SU-DHL-6 (cell line): ENCODE measurements at regions not wholly inside any gene's neighbourhood (a gene's known extent, or its start where the extent isn't known, plus 50 kb on each side); places are given as distances from the start of the nearest gene placed in this dataset.

Experiments used
- H2AFZ ChIP-seq: fragments of 200-600 bp; sonication (generic); 2 replicates; pipeline ENCODE4 v1.6.1; 2014; ENCODE audit warnings: low read depth, mild to moderate bottlenecking, moderate library complexity, mixed read lengths, antibody characterized with exemption, low read length; ENCODE audit not compliant: severe bottlenecking
- H3F3A ChIP-seq: fragments of 200-600 bp; shearing (Covaris generic); 2 replicates; pipeline ENCODE4 v1.6.0; 2016; ENCODE audit warnings: antibody characterized with exemption, mild to moderate bottlenecking; ENCODE audit not compliant: insufficient read depth
- H3K27ac ChIP-seq: fragments of 200-600 bp; sonication (generic); 2 replicates; pipeline ENCODE4 v1.5.1; 2016; ENCODE audit warnings: low read depth, mild to moderate bottlenecking, low read length, moderate library complexity, mixed read lengths
- H3K27me3 ChIP-seq: fragments of 200-600 bp; sonication (generic), shearing (Covaris generic); 2 replicates; pipeline ENCODE4 v1.6.0; 2014; ENCODE audit warnings: mild to moderate bottlenecking, low read length
- H3K36me3 ChIP-seq: fragments of 200-600 bp; sonication (generic); 2 replicates; pipeline ENCODE4 v1.6.1; 2014; ENCODE audit warnings: mild to moderate bottlenecking, low read length, mixed read lengths
- H3K4me2 ChIP-seq: fragments of 300-600, 200-600 bp; shearing (Covaris generic), sonication (generic); 2 replicates; pipeline ENCODE4 v1.6.0; 2014; ENCODE audit warnings: low read length, low read depth, mild to moderate bottlenecking; ENCODE audit not compliant: poor library complexity, severe bottlenecking
- H3K4me3 ChIP-seq: fragments of 200-600 bp; sonication (generic); 2 replicates; pipeline ENCODE4 v1.5.1; 2014; ENCODE audit warnings: antibody characterized with exemption, low read length, mild to moderate bottlenecking, mixed read lengths; ENCODE audit not compliant: insufficient read depth, poor library complexity, severe bottlenecking
- H3K79me2 ChIP-seq: fragments of 200-600 bp; sonication (generic); 2 replicates; pipeline ENCODE4 v1.6.1; 2014; ENCODE audit warnings: mild to moderate bottlenecking, low read length, moderate library complexity; ENCODE audit not compliant: insufficient read depth
- H3K9ac ChIP-seq: fragments of 200-600 bp; sonication (generic); 2 replicates; pipeline ENCODE4 v1.7.0; 2014; ENCODE audit warnings: mild to moderate bottlenecking, low read length
- H3K9me2 ChIP-seq: fragments of 200-600 bp; sonication (generic); replicated peaks from 2 replicates; pipeline ENCODE4 v1.6.1; 2014; ENCODE audit warnings: low read length; ENCODE audit not compliant: insufficient read depth
- H3K9me3 ChIP-seq: fragments of 200-600 bp; sonication (generic); 2 replicates; pipeline ENCODE4 v1.6.1; 2014; ENCODE audit warnings: low read length, mixed read lengths; ENCODE audit not compliant: insufficient read depth
- H4K20me1 ChIP-seq: fragments of 200-600 bp; sonication (generic); 2 replicates; pipeline ENCODE4 v1.6.1; 2014; ENCODE audit warnings: low read depth, mild to moderate bottlenecking, antibody characterized with exemption, low read length, moderate library complexity, mixed read lengths
- CTCF ChIP-seq: fragments of 200-600 bp; sonication (generic); IDR thresholded peaks from one replicate; pipeline ENCODE4 v1.5.1; 2017; ENCODE audit warnings: antibody characterized with exemption, mild to moderate bottlenecking, low read length, moderate library complexity; ENCODE audit not compliant: insufficient read depth, poor library complexity, severe bottlenecking
- EZH2phosphoT487 ChIP-seq: fragments of 200-600 bp; sonication (generic), shearing (Covaris generic); conservative IDR thresholded peaks from 2 replicates; pipeline ENCODE4 v1.6.1; 2018; ENCODE audit warnings: mild to moderate bottlenecking, antibody characterized with exemption, low read length, moderate library complexity, mixed read lengths

- Histone ChIP-seq H3K9me3 (no peaks in the 10 kb centered on the region), H3K4me3 (no peak overlapping the region), H2AFZ (no peak overlapping the region), H3K27ac (no peak overlapping the region), H3F3A (no peaks in the 10 kb centered on the region), H4K20me1 (no peaks in the 10 kb centered on the region), H3K27me3 (no peaks in the 10 kb centered on the region), H3K79me2 (no peaks in the 10 kb centered on the region), H3K4me2 (no peak overlapping the region), H3K9me2 (no peaks in the 10 kb centered on the region), H3K9ac (no peak overlapping the region), H3K36me3 (no peaks in the 10 kb centered on the region)
- no peak for TF ChIP-seq EZH2phosphoT487
- TF ChIP-seq CTCF: no peak
Observed at GRCh38 chr4:36618102-36618501, 336.7 kb downstream of the DTHD1 start.

DNA sequence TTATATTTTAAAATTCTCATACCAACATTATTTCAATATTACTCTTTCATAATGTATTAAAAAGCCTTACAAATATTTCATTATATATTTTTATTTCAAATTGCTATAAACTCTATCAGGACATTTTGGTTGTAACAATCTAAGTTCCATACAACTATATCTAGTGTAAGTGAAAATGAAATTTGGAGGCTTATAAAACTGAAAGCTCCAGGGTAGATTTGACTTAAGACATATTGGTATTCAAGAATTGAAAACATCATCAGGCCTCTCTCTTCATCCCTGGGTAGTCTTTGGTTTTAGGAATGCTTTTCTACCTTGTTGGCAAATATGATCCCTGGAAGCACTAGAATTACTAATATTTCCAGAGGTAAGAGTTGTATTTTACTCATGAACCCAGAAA, 342.6 kb downstream of the DTHD1 start:
- no peak overlapping the region for H3K4me3 ChIP-seq
- no peaks in the 10 kb centered on the region for H3K9me3 ChIP-seq
- TF ChIP-seq EZH2phosphoT487 (no peak), CTCF (no peak)
- no peaks in the 10 kb centered on the region for H3K36me3 ChIP-seq
- no peak overlapping the region for H2AFZ ChIP-seq
- H3K9me2 ChIP-seq: no peaks in the 10 kb centered on the region
- no peak overlapping the region for H3K4me2 ChIP-seq
- no peaks in the 10 kb centered on the region for H3K79me2 ChIP-seq
- H3K27ac ChIP-seq: no peak overlapping the region
- H3K27me3 ChIP-seq: no peaks in the 10 kb centered on the region
- H4K20me1 ChIP-seq: no peaks in the 10 kb centered on the region
- H3F3A ChIP-seq: no peaks in the 10 kb centered on the region
- no peak overlapping the region for H3K9ac ChIP-seq

DNA sequence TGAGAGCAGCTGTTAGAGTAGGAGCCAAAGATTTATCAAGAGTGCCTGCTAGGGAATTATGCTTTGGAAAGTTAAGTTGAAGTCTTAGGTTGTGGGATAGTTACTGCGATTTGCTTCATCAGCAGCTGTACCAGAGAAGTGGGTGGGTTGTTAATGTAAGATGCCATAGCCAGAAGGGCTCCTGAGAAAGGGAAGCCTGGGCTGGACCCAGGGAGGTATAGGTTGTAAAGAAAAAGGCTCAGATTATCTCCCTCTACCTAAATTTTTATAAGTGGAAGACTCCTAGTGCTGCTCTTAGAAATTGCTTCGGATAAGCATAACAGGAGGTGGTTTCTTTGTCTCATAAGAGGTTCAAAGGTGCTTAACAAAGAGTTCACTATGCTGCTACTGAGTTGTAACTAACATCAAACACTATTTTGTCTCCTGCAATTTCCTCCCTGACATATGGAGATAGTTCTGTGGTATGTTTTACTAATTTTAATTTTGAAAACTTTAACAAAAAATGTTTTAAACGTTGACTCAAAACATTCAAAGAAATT, 356.9 kb downstream of the DTHD1 start:
- H3K36me3 ChIP-seq: no peaks in the 10 kb centered on the region
- H3K4me3 ChIP-seq: no peak overlapping the region
- H3F3A ChIP-seq: no peaks in the 10 kb centered on the region
- no peak overlapping the region for H3K4me2 ChIP-seq
- H3K9me3 ChIP-seq: no peaks in the 10 kb centered on the region
- H3K27me3 ChIP-seq: no peaks in the 10 kb centered on the region
- TF ChIP-seq CTCF (no peak), EZH2phosphoT487 (no peak)
- no peaks in the 10 kb centered on the region for H4K20me1 ChIP-seq
- no peak overlapping the region for H3K9ac ChIP-seq
- no peaks in the 10 kb centered on the region for H3K9me2 ChIP-seq
- H2AFZ ChIP-seq: no peak overlapping the region
- H3K27ac ChIP-seq: no peak overlapping the region
- H3K79me2 ChIP-seq: no peaks in the 10 kb centered on the region

DNA sequence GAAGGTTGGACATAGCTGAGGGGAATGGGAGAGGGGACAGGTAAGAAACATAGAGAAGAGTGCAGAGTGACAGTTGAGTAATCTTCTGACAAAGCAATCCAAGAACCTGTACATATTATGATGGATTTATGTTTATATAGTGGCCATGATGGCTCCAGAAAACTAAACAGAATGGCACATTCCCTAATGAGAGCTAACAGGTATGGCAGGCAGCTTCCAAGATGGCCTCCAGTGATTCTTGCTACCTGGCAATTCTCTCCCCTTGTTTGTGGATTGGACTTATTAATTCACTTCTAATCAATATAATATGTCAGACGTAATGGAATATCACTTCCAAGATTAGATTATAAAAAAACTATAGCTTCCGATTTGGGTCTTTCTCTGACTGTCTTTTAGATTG, 359.5 kb downstream of the DTHD1 start:
- Histone ChIP-seq H4K20me1 (no peaks in the 10 kb centered on the region), H2AFZ (no peak overlapping the region), H3K9me2 (no peaks in the 10 kb centered on the region), H3K27me3 (no peaks in the 10 kb centered on the region), H3K79me2 (no peaks in the 10 kb centered on the region), H3F3A (no peaks in the 10 kb centered on the region), H3K9ac (no peak overlapping the region), H3K9me3 (no peaks in the 10 kb centered on the region), H3K4me2 (no peak overlapping the region), H3K27ac (no peak overlapping the region), H3K36me3 (no peaks in the 10 kb centered on the region), H3K4me3 (no peak overlapping the region)
- no peak for TF ChIP-seq CTCF
